ENCODE measurements at regions not wholly inside any gene's neighbourhood (a gene's known extent, or its start where the extent isn't known, plus 50 kb on each side); places are given as distances from the start of the nearest gene placed in this dataset.

DNA sequence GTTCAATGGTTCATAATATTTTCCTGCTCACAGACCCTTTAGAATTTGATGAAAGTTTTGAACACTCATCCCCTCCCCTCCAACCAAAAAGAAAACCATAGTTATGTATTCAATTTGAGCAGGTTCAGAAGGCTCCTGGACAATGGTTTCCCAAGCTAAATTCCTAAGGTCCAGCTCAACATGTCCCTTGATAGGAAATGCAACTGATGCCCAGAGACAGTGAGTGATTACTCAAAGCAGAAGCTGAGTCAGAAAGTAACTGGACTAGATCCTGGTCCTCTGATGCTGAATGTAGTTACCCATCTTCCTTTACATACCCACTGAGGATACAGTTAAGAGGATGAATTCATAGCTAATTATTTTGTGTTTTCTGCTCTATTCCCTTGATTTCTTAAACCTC lies 218.9 kb upstream of the NCKAP5 start:
- FAIRE-seq, result no peak
- no peaks in the 10 kb centered on the region for H3K27me3 ChIP-seq (ENCODE audit: control insufficient read depth, insufficient read depth, low read length)

DNA sequence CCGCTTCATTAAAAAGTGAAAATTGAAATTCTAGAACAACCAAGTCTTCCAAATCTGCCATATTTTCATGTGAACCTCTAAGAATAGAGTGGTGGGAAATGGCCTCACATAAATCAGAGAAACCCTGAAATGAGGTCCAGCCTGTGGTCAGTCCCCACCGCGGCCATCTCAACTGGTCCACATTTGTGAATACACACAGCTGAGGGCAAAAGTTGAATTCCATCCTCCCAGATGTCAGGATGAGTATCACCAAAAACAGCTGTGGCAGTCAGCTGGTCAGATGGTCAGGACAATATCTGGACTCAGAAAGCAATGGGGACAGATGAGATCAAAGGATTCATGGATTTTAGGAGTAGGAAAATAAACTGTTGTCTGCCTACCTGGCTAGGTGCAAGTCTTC lies 219.4 kb upstream of the NCKAP5 start:
- TF ChIP-seq, protein P1, sequence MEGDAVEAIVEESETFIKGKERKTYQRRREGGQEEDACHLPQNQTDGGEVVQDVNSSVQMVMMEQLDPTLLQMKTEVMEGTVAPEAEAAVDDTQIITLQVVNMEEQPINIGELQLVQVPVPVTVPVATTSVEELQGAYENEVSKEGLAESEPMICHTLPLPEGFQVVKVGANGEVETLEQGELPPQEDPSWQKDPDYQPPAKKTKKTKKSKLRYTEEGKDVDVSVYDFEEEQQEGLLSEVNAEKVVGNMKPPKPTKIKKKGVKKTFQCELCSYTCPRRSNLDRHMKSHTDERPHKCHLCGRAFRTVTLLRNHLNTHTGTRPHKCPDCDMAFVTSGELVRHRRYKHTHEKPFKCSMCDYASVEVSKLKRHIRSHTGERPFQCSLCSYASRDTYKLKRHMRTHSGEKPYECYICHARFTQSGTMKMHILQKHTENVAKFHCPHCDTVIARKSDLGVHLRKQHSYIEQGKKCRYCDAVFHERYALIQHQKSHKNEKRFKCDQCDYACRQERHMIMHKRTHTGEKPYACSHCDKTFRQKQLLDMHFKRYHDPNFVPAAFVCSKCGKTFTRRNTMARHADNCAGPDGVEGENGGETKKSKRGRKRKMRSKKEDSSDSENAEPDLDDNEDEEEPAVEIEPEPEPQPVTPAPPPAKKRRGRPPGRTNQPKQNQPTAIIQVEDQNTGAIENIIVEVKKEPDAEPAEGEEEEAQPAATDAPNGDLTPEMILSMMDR (IDR thresholded peaks at IDR 0.05; ENCODE audit: insufficient read depth, low read length, severe bottlenecking), result no peak
- no peak for FAIRE-seq

More for the DNA sequence above, 218.9 kb upstream of the NCKAP5 start:
- DNase-seq (ENCODE audit: low read depth), result peak; percentile 72
- Histone ChIP-seq H3K36me3 (ENCODE audit: control insufficient read depth, insufficient read depth, low read length) (no peaks in the 10 kb centered on the region), H3K4me3 (ENCODE audit: low read depth, low read length) (no peak overlapping the region)
- TF ChIP-seq, protein P1 (IDR thresholded peaks at IDR 0.05; ENCODE audit: insufficient read depth, low read length, severe bottlenecking), result no peak

DNA sequence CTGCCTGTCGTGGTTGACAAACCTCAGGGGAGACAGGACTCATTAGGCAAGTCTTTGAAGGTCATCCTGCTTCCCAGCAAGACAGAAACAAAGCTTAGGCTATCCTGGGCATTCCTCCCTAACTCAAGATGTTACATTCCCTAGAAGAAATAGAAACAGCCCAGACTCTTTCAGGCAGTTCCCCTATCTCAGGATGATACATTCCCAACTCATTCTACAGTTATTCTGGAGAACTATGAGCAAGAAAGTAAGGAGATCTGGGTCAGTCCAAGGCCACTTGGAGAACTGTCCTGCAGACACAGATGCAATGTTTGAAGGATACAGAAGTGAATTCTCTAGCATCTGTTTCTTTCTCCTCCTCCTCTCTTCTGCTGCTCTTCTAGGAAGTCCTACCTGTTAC lies 220.1 kb upstream of the NCKAP5 start:
- FAIRE-seq (no peak), DNase-seq (ENCODE audit: low read depth) (no peak)
- Histone ChIP-seq H3K4me3 (ENCODE audit: low read depth, low read length) (no peak overlapping the region), H3K27me3 (ENCODE audit: control insufficient read depth, insufficient read depth, low read length) (no peaks in the 10 kb centered on the region), H3K36me3 (ENCODE audit: control insufficient read depth, insufficient read depth, low read length) (no peaks in the 10 kb centered on the region)
- TF ChIP-seq, protein P1 (IDR thresholded peaks at IDR 0.05; ENCODE audit: insufficient read depth, low read length, severe bottlenecking), result no peak

More for the DNA sequence above, 219.4 kb upstream of the NCKAP5 start:
- Histone ChIP-seq H3K4me3 (ENCODE audit: low read depth, low read length) (no peak overlapping the region), H3K27me3 (ENCODE audit: control insufficient read depth, insufficient read depth, low read length) (no peaks in the 10 kb centered on the region), H3K36me3 (ENCODE audit: control insufficient read depth, insufficient read depth, low read length) (no peaks in the 10 kb centered on the region)
- no peak for DNase-seq (ENCODE audit: low read depth)

DNA sequence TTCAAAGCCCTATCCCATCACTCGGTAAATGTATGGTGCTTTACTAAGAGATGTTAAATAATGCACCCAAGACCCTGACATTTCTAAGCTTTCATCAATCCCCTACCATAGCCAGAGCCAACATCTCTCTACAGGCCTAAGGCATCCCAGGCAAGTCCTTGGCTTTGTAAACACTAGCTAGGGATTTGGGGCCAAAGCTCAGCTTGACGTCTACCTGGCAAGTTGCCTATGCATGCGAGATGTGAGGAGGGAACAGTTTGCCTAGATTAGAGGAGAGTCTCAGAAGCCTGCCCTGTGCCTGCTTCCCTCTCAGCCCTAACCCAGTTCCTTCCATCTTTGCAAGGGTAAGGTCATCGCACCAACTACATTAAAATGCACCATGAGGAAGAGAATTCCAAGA lies 221.5 kb upstream of the NCKAP5 start:
- FAIRE-seq (no peak), DNase-seq (ENCODE audit: low read depth) (no peak)
- H3K4me3 ChIP-seq (ENCODE audit: low read depth, low read length), result no peak overlapping the region
- no peaks in the 10 kb centered on the region for H3K27me3 ChIP-seq (ENCODE audit: control insufficient read depth, insufficient read depth, low read length)
- TF ChIP-seq, protein P1 (IDR thresholded peaks at IDR 0.05; ENCODE audit: insufficient read depth, low read length, severe bottlenecking), result no peak
- H3K36me3 ChIP-seq (ENCODE audit: control insufficient read depth, insufficient read depth, low read length), result no peaks in the 10 kb centered on the region

DNA sequence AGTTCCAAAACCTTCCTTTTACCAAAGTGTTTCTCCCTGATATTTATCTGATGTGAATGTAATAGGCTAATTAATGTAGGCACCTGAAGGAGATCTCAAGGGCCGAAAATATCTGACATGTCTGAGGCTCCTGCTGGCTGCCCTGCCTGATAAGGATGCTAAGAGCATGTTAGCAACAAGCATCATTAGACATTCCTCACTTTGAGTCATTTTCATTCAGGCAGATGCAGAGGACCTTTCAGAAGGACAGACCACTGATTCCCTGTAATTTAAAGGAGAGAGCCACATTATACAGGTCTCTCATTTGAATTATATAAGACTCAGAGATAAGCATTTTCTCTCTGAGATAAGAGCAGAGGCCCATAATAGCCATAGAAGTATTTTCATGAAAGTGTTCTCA lies 222.4 kb upstream of the NCKAP5 start:
- TF ChIP-seq, protein P1 (IDR thresholded peaks at IDR 0.05; ENCODE audit: insufficient read depth, low read length, severe bottlenecking), result no peak
- FAIRE-seq, result no peak

DNA sequence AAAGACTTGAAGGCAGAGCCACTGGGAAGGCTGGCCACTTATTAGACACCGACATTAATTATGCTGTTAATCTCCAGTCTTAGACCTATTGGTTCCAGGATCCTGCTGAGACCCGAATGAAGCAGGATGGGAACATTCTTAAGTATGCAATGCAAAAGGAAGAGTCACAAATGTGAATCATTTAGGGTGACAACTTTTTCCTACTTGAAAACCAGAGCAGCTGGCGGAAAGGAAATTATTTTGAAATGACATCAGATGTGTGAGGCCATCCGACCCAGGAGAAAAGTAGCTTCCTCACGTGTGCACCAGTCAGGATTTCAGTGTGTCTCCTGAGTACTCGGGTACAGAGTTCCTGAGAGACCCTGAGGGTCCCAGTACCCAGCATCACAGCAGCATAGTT lies 222.9 kb upstream of the NCKAP5 start:
- TF ChIP-seq, protein P1 (IDR thresholded peaks at IDR 0.05; ENCODE audit: insufficient read depth, low read length, severe bottlenecking), result no peak
- DNase-seq (ENCODE audit: low read depth), result peak; percentile 26
- Histone ChIP-seq H3K4me3 (ENCODE audit: low read depth, low read length) (no peak overlapping the region), H3K27me3 (ENCODE audit: control insufficient read depth, insufficient read depth, low read length) (no peaks in the 10 kb centered on the region), H3K36me3 (ENCODE audit: control insufficient read depth, insufficient read depth, low read length) (no peaks in the 10 kb centered on the region)
- no peak for FAIRE-seq

More for the DNA sequence above, 222.4 kb upstream of the NCKAP5 start:
- Histone ChIP-seq H3K4me3 (ENCODE audit: low read depth, low read length) (no peak overlapping the region), H3K36me3 (ENCODE audit: control insufficient read depth, insufficient read depth, low read length) (no peaks in the 10 kb centered on the region), H3K27me3 (ENCODE audit: control insufficient read depth, insufficient read depth, low read length) (no peaks in the 10 kb centered on the region)
- no peak for DNase-seq (ENCODE audit: low read depth)

Measured in bronchial epithelial cell (primary cell).